ENCODE measurements at regions not wholly inside any gene's neighbourhood (a gene's known extent, or its start where the extent isn't known, plus 50 kb on each side); places are given as distances from the start of the nearest gene placed in this dataset.

GRCh38 chr6:79864421-79864820 is 82.9 kb downstream of the ELOVL4 start:
- DNase-seq (ENCODE audit: low read depth in 3 of 3), result no peak

GRCh38 chr6:79864001-79864400 is 83.4 kb downstream of the ELOVL4 start:
- no peak for DNase-seq (ENCODE audit: low read depth in 3 of 3)

- no peak for DNase-seq (ENCODE audit: low read depth in 3 of 3)
Measured at GRCh38 chr6:79863566-79863965, 83.8 kb downstream of the ELOVL4 start.

DNA sequence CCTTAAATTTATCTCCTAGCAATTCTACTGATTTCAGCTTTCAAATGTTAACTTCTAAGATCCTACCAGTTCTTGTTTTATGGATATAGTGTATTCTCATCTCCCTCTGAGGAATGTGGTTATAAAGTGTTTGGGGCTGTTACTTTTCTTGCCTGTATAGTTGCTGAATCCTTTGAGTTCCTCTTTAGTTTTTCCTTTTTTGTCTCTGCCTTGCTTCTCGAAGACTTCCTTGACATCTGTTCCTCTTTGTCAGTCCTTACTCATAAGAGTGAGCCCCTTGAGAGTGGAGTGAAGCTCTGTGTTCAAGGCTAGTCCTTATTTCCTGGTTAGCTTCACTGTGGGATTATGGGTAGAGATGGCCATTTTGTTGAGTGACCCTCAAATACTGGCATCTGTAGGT is 84.6 kb downstream of the ELOVL4 start:
- no peak for DNase-seq (ENCODE audit: low read depth in 3 of 3)

GRCh38 chr6:79862126-79862525 is 85.2 kb downstream of the ELOVL4 start:
- DNase-seq (ENCODE audit: low read depth in 3 of 3), result no peak

DNA sequence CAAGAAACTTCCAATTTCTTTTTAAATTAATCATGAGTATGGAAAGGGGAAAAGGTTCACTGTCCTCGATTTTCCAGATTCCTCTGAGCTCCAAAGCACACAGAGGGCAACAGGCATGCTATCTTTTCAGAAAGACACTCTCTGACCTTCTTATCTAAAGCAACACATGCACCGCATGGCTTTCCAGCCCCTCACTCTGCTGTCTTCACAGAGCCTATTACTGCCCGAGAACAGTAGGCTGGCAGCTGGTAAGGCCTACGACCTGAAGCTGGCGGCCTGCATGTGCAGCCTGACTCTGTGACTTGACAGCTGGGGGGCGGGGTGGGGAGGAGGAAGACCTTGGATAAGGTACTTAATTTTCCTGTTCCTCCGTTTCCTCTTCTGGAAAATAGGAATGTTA is 86.3 kb downstream of the ELOVL4 start:
- DNase-seq (ENCODE audit: low read depth in 3 of 3), result no peak

DNA sequence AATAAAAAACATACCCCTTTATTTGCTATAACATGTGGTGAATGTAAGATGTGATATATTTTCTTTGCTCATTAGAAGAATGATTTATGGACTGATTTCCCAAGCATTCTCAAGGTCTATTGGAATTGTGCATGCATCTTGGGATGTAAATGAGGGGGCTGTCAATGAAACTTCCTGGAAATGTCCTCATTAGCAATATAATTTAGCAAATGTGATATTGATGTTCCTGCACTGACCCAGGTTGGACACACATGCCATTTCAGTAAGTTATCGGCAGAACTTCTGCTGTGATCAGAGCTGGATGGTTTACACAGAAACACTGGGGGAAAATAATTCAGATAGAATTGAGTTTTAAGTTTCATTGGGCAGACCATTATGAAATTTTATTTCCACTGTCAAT is 99.9 kb downstream of the ELOVL4 start:
- DNase-seq (ENCODE audit: low read depth in 3 of 3), result no peak

DNA sequence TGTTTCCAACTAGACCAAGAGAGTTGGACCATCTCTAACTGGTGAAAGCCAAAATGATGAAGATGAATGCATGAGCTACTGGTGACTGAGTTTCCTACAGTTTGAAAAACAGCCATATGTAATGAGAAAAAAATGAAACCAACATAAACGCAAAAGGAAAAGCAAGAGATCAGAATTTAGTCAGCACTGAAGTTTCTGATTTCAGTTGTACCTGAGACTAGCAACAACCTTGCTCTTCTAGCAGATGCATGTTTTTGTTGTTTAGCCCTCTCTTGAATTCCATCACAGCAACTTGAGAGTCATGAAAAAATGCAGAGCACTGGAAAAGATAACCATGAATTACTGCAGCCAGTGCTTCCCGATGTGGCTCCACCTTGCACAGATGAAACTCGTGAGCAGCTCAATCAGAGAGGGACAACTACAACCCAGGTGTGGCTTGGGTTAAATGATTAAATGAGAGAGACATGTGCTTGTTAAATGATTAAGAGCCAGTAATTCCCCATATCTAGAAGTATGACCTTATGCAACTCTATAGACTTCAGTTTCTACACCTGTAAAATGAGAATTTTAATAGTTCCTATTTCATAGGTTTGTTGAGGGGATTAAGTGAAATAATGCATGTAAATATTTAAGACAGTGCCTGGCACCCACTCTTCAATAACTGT is 104.8 kb downstream of the ELOVL4 start:
- no peak for DNase-seq (ENCODE audit: low read depth in 3 of 3)

DNA sequence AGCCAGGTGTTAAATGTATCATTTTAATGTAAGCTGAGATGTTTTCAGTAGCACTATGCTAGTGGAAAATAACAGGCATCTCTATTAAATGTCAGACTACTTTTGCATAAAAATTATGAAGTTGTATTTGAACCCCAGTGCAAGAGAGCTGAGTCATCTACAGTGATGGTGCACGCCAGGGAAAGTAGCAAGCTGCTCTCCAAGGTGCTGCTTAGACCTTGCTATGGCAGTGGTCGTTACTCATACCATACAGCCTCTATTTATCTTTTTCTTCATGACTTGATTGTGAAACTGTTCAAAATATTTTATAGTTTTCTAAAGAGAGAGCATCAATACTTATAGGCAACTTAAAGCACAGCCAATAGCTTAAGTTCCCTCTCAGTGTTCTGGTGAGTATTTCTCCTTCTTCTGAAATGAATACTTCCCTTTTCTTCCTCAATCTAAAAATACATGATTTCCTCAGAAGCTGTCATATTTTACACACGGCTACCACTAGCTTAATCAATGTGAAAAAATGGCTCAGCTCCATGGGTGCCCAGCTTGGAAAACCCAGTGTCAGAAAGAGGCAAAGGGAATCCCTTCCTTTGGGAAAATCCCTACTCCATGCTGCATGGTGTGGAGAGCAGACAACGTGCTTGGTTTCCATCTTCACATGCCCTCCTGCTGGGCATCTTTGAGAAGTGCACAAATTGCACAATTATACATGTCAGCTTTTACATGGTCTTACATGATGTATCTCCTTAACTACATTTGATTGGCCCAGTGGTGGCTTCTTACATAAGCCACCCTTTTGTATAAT is 105.6 kb downstream of the ELOVL4 start:
- DNase-seq (ENCODE audit: low read depth in 3 of 3), result no peak

DNA sequence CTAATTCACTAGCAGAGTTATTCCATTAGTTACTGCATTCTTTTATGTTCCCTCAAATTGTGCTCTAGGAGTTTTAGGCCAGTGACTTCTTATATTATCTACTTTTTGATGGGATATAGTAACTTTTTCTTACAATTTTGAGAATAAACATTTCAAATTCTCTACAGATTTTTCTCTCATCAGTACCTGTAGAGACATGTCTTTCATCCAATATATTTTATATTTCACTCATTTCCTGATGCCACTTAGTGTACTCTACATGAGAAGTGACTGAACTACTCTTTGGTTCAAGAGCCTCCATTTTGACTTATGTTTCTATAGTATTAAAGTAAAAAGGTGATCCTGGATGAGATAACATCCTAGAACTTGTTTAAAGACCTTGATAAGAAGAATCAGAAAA is 108.5 kb downstream of the ELOVL4 start:
- no peak for DNase-seq (ENCODE audit: low read depth in 3 of 3)

DNA sequence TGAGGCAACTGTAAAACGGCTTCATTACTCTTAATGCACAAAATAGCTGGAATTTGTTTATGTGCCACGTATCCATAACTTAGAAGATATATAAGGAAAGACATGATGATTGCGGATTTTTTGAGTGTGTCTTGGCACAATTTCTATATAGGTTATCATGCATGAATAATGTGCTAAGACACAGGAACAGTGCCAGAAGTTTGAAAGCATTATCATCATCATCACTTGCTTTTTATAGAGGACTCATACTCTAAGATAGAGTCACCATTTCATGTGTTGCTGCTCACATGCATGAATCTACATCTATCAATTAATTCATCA is 113.4 kb downstream of the ELOVL4 start:
- DNase-seq (ENCODE audit: low read depth in 3 of 3), result no peak

DNA sequence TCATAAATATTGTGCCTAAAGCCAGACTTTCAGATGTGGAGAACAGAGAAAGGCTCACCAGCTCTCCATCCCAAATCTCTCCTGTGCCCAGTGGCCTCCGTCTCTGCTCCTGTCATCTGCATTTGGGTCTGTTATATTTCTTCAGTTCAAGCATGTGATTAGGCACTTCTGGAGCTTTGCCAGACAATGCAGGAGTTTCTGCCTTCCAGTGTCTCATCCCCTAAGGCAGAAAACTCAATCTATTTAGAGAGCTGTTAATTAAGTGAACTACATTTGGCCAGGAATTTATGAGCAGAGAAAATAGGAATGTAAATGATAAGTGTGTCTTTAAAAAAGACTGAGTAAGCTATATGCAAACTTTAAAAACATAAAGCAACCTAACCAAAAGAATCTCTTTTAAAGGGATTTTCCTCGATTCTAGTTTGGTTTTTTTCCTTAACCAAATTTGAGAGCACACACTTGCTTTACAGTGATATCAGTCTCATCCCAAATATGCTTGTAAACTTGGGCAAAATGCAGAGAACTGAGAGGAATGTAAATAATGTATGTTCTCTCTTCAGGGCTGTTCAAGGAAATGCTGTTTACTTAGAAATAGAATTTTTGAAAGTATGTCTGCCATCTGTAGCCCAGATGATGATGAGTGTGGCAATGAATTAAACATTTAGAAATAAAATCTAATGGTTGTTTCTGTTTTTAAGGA is 113.9 kb downstream of the ELOVL4 start:
- DNase-seq (ENCODE audit: low read depth in 3 of 3), result no peak

DNA sequence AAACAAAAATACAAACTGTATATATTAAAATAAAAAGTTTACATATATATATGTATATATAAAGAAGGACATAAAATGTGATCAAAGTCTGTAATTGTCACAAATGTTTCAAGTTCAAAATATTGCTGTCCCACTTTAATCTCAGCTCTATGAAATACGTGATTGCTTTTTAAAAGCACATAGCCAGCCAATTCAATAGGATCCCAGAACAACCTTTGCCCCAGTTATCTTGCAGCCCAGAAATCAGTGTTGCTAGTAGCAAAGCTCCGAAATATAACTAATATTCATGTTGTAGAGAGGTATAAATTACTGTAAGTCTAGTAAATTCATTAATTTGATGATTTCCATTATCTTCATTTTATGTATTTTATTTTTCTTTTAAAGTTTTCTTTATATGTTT is 114.6 kb downstream of the ELOVL4 start:
- DNase-seq (ENCODE audit: low read depth in 3 of 3), result no peak

DNA sequence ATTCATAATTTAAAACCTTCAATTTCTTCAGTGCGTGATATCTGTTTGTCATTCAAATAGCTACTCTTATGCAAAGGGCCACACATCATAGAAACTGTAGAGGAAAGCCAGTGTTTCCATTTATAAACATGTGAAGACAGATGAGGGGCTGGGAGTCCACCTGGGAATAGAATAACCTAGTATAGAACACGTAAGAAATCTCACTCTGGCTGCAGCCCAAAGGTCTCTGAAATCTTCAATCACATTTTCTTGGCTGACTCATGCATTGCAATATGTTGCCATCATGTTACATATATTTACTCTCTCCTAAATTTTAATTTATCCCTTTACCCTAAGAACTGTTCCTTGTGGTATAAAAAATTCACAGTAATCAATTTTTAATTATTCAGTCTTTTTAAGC is 123.2 kb downstream of the ELOVL4 start:
- no peak for DNase-seq (ENCODE audit: low read depth in 3 of 3)

- no peak for DNase-seq (ENCODE audit: low read depth in 3 of 3)
Measured at GRCh38 chr6:79821859-79822258, 125.5 kb downstream of the ELOVL4 start.

GRCh38 chr6:79818471-79818870 is 128.9 kb downstream of the ELOVL4 start:
- no peak for DNase-seq (ENCODE audit: low read depth in 3 of 3)

DNA sequence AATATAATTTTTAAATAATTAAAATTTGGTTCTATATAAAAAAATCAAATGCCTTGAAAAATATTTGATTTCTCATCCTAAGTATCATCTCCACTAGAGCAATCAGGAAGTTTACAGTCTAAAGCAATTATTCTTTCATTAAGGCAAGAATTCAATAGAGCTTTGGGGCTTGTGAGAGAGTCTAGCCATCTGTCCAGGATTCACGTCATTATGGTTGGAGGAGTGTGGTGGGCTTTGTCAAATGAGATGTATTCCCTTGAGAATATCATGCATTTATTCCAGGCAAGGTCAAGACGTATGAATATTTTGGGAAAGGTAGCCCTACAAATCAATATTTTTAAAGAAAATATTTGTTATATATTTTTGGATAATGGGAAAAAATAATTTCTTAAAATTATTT is 132.4 kb downstream of the ELOVL4 start:
- no peak for DNase-seq (ENCODE audit: low read depth in 3 of 3)

GRCh38 chr6:79813854-79814709 is 133.3 kb downstream of the ELOVL4 start:
- peak; percentile 28 to 35 (median 28) for DNase-seq (ENCODE audit: low read depth in 3 of 3)

- no peak for DNase-seq (ENCODE audit: low read depth in 3 of 3)
Measured at GRCh38 chr6:79813143-79813850, 134.1 kb downstream of the ELOVL4 start.

DNA sequence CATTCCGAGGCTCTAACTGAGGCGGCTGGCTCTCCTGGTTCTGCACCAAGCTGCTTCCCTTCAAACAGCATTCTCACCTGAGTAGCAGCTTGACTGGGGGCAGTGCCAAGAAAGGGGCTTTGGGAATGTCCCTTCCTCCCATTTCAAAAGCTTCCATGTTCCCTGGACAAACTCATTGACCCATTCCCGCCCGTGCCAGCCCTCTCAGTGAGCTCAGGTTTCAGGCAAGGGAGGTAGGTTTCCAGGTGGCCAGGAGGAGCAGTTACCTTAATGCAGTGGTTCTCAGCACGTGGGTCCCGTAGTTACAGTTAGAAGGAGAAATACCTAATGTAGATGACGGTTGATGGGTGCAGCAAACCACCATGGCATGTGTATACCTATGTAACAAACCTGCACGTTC is 135.2 kb downstream of the ELOVL4 start:
- DNase-seq (ENCODE audit: low read depth in 3 of 3), result no peak

DNA sequence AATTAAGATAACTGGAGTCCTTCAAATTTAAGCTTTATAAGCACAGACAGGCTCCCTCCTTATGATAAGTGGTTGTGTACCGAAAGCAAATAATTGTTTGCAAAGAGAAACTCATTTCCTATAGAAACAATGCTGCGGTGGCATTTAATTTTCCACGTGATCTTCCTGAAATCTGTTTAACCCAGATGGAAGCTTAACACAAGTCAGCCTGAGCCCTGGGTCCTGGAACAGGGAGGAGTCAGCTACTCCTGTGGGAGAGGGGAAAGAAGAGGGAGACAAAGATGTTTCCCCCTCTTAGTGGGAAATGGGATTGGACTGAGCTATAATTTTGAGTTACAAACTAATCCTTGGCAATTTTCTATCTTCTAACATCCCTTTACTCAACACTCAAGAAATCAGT is 136.5 kb downstream of the ELOVL4 start:
- DNase-seq (ENCODE audit: low read depth in 3 of 3), result no peak
